GM12873 (cell line): ENCODE measurements at regions not wholly inside any gene's neighbourhood (a gene's known extent, or its start where the extent isn't known, plus 50 kb on each side); places are given as distances from the start of the nearest gene placed in this dataset.

ENCODE experiments used
- CTCF ChIP-seq: IDR thresholded peaks from 2 replicates; pipeline ENCODE4 v1.5.1; 2012; ENCODE audit warnings: low read depth, mild to moderate bottlenecking, moderate library complexity, low read length, control low read depth; ENCODE audit not compliant: insufficient read depth; ENCODE audit errors: missing control alignments

GRCh38 chr5:21126236-21126635 is 1138.2 kb upstream of the CDH18 start:
- no peak for TF ChIP-seq CTCF

- no peak for TF ChIP-seq CTCF
Measured at GRCh38 chr5:21125238-21125983, 1137.4 kb upstream of the CDH18 start.

GRCh38 chr5:21121213-21121612 is 1133.2 kb upstream of the CDH18 start:
- no peak for TF ChIP-seq CTCF

GRCh38 chr5:21097661-21098060 is 1109.7 kb upstream of the CDH18 start:
- TF ChIP-seq CTCF, result no peak

- no peak for TF ChIP-seq CTCF
Measured at GRCh38 chr5:21094619-21095018, 1106.6 kb upstream of the CDH18 start.

GRCh38 chr5:21087766-21088165 is 1099.8 kb upstream of the CDH18 start:
- no peak for TF ChIP-seq CTCF

GRCh38 chr5:21085791-21086190 is 1097.8 kb upstream of the CDH18 start:
- no peak for TF ChIP-seq CTCF
